Peyer's patch (tissue), 4 donors: ENCODE measurements at regions not wholly inside any gene's neighbourhood (a gene's known extent, or its start where the extent isn't known, plus 50 kb on each side); places are given as distances from the start of the nearest gene placed in this dataset.

ENCODE experiments used
- DNase-seq, 3 donors: peaks; one replicate each; pipeline ENCODE4 v3.0.0-alpha.2; 2017 to 2019
- H3K27ac ChIP-seq, 4 donors: fragments of 200-600 bp; sonication (generic); one replicate each; pipeline ENCODE4 v1.5.1; 2016 to 2019
- H3K27me3 ChIP-seq, 2 donors: fragments of 200-600 bp; sonication (generic); one replicate each; pipeline ENCODE4 v1.5.1; 2019
- H3K36me3 ChIP-seq, 3 donors: fragments of 200-600 bp; sonication (generic); one replicate each; pipeline ENCODE4 v1.5.1; 2016 to 2019
- H3K4me1 ChIP-seq, 4 donors: fragments of 200-600 bp; sonication (generic); one replicate each; pipeline ENCODE4 v1.5.1; 2016 to 2019
- H3K4me3 ChIP-seq, 4 donors: fragments of 200-600 bp; sonication (generic); 1 replicate in 3 of 4; 2 replicates in 1 of 4; pipeline ENCODE4 v1.5.1; 2016 to 2019; ENCODE audit warnings: mild to moderate bottlenecking in 1 of 4
- H3K9me3 ChIP-seq, 4 donors: fragments of 200-600 bp; sonication (generic); one replicate each; pipeline ENCODE4 v1.5.1; 2016 to 2019; ENCODE audit warnings: mild to moderate bottlenecking in 1 of 4
- POLR2A ChIP-seq, 2 donors: fragments of 450-650 bp; IDR thresholded peaks; one replicate each; pipeline ENCODE4 v1.5.1; 2017; ENCODE audit warnings: antibody characterized with exemption in 2 of 2, mild to moderate bottlenecking in 2 of 2, moderate library complexity in 2 of 2
- TF ChIP-seq, protein P1 (sequence below), 6 experiments: fragments of 450-650 bp in 4 of 6; fragments of 200-600 bp in 2 of 6; sonication (generic) in 1 of 6; IDR thresholded peaks; one replicate each; pipeline ENCODE4 v1.5.1; 2017 to 2019; ENCODE audit warnings: antibody characterized with exemption in 6 of 6, mild to moderate bottlenecking in 3 of 6, moderate library complexity in 1 of 6

DNA sequence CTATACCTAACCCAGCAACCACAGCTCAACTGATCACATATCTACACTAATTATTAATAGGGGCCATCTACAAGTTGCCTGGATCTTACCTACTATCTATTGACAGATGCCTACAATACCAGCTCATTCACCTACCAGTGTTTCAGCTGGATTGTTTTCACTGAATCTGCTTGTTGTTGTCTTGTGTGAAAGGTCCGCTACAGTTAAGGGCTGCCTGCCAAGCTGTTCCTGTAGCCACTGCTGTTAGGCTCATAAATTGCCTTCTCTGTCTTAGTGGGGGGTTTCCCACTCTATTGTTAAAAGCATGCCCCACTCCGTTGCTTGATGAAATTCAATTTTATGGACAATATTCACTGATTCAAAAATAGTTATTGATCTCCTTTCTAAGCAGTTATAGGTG, 199.7 kb upstream of the TMPRSS15 start:
- DNase-seq: no peak
- Histone ChIP-seq H3K27ac (no peak overlapping the region), H3K36me3 (no peaks in the 10 kb centered on the region), H3K4me1 (no peaks in the 10 kb centered on the region), H3K27me3 (no peaks in the 10 kb centered on the region), H3K9me3 (no peaks in the 10 kb centered on the region), H3K4me3 (no peak overlapping the region)
- TF ChIP-seq, protein P1, sequence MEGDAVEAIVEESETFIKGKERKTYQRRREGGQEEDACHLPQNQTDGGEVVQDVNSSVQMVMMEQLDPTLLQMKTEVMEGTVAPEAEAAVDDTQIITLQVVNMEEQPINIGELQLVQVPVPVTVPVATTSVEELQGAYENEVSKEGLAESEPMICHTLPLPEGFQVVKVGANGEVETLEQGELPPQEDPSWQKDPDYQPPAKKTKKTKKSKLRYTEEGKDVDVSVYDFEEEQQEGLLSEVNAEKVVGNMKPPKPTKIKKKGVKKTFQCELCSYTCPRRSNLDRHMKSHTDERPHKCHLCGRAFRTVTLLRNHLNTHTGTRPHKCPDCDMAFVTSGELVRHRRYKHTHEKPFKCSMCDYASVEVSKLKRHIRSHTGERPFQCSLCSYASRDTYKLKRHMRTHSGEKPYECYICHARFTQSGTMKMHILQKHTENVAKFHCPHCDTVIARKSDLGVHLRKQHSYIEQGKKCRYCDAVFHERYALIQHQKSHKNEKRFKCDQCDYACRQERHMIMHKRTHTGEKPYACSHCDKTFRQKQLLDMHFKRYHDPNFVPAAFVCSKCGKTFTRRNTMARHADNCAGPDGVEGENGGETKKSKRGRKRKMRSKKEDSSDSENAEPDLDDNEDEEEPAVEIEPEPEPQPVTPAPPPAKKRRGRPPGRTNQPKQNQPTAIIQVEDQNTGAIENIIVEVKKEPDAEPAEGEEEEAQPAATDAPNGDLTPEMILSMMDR (IDR thresholded peaks at IDR 0.05): no peak
- no peak for TF ChIP-seq POLR2A (IDR thresholded peaks at IDR 0.05)

DNA sequence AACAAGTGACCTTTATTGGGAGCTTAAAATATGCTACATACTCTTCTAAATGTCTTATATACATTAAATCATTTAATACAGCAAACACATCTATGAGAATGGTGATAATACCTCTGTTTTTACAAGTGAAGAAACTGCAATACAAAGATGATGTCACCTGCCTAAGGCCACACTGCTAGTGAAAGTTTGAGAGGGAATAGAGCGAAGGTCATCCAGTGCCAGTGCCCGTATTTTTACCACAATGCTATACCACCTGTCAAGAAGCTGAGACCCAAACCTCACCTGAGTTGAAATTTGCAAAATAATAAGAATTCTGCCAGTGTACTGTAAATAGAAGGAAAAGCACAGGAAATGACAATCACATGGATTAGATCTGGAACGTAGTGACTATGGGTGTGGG, 200.4 kb upstream of the TMPRSS15 start:
- TF ChIP-seq, protein P1 (IDR thresholded peaks at IDR 0.05): no peak
- no peak for TF ChIP-seq POLR2A (IDR thresholded peaks at IDR 0.05)
- Histone ChIP-seq H3K4me1 (no peaks in the 10 kb centered on the region), H3K4me3 (no peak overlapping the region), H3K9me3 (no peaks in the 10 kb centered on the region), H3K36me3 (no peaks in the 10 kb centered on the region), H3K27ac (no peak overlapping the region), H3K27me3 (no peaks in the 10 kb centered on the region)
- no peak for DNase-seq

DNA sequence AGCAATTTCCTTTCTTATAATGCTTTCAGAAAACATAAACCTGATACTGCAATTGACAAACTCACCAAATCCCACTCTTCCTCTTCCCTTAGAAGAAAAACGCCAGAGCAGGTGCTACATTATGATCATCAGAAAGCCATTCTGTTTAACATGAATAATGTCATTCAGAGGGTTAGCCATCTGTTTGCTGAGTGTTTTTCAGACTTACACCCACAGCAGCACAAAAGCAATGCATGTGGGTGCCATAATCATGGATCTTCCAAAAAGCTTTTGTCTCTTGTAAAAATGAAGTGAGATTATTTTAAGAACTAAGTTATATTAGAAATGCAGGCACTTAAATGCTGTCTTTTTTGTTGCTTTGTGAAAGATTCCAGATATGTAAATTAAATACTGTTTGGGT, 204.6 kb upstream of the TMPRSS15 start:
- TF ChIP-seq, protein P1 (IDR thresholded peaks at IDR 0.05): no peak
- no peak for TF ChIP-seq POLR2A (IDR thresholded peaks at IDR 0.05)
- DNase-seq: no peak

DNA sequence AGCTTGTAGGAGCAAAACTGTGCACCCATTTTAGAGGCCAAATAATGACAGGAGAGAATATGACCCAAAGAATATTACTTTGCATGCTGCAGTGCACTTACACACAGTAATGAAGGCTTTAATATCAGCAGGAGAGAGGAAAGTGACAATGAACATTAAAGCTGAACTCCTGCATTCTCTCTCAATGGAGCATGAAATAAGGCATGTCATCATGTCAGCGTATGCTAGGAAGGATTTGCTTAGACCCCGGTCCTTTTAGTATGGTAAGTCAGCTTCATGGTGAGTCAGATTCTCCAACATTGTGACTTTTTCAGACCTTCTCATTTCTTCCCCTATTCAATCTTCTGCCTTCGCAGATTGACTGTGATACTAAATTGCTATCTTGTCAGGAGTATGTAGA, 210.7 kb upstream of the TMPRSS15 start:
- DNase-seq: no peak
- Histone ChIP-seq H3K27ac (no peak overlapping the region), H3K9me3 (no peaks in the 10 kb centered on the region), H3K27me3 (no peaks in the 10 kb centered on the region), H3K4me1 (no peaks in the 10 kb centered on the region), H3K36me3 (no peaks in the 10 kb centered on the region), H3K4me3 (no peak overlapping the region)
- TF ChIP-seq, protein P1 (IDR thresholded peaks at IDR 0.05): no peak
- TF ChIP-seq POLR2A (IDR thresholded peaks at IDR 0.05): no peak

More for the DNA sequence above, 204.6 kb upstream of the TMPRSS15 start:
- no peaks in the 10 kb centered on the region for H3K4me1 ChIP-seq
- no peaks in the 10 kb centered on the region for H3K9me3 ChIP-seq
- no peaks in the 10 kb centered on the region for H3K27me3 ChIP-seq
- no peaks in the 10 kb centered on the region for H3K36me3 ChIP-seq
- H3K27ac ChIP-seq: no peak overlapping the region
- H3K4me3 ChIP-seq: no peak overlapping the region

DNA sequence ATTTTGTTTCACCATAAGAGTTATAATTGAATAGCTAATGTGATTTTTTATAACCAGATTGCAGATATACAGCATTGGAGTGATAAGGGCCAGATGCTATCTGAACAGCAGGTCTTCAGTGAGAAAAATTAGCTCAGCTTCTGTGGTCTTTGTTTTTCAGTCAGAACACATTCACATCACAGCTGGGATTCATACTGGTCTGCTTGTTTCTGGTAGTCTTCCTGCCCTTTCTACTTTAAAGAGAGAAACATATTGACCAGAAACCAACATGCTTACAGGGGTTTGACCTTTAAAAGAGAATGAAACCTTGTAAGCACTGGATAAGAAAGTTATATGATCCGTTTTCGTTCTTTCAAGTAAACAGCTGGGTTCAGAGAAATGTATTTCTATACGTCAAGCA, 213.7 kb upstream of the TMPRSS15 start:
- Histone ChIP-seq H3K4me3 (no peak overlapping the region), H3K27ac (no peak overlapping the region), H3K4me1 (no peaks in the 10 kb centered on the region), H3K36me3 (no peaks in the 10 kb centered on the region), H3K27me3 (no peaks in the 10 kb centered on the region), H3K9me3 (no peaks in the 10 kb centered on the region)
- TF ChIP-seq, protein P1 (IDR thresholded peaks at IDR 0.05): no peak
- no peak for TF ChIP-seq POLR2A (IDR thresholded peaks at IDR 0.05)
- no peak for DNase-seq

DNA sequence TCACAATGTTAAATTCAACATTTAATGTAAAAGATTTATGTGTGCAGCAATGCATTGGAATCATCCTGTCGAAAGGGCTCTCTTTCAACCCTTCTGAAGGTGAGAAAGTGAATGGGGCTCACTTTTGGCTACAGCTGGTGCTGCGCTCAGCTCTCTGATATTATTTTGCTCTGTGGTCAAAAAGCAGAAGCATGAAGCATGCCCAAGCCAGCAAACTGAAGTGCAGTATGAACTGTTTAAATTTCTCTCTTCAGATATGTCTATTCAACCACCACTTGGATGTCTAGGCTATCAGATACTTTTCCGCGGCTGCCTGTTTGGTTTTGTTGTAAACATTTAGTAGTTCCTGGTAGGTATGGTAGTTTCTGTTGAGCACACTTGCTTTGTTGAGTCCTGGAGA, 216.9 kb upstream of the TMPRSS15 start:
- no peak for TF ChIP-seq POLR2A (IDR thresholded peaks at IDR 0.05)
- TF ChIP-seq, protein P1 (IDR thresholded peaks at IDR 0.05): no peak
- no peaks in the 10 kb centered on the region for H3K27me3 ChIP-seq
- no peak overlapping the region for H3K27ac ChIP-seq
- H3K4me1 ChIP-seq: no peaks in the 10 kb centered on the region
- no peak overlapping the region for H3K4me3 ChIP-seq
- no peak for DNase-seq
- H3K9me3 ChIP-seq: no peaks in the 10 kb centered on the region
- H3K36me3 ChIP-seq: no peaks in the 10 kb centered on the region
